ENCODE measurements at regions not wholly inside any gene's neighbourhood (a gene's known extent, or its start where the extent isn't known, plus 50 kb on each side); places are given as distances from the start of the nearest gene placed in this dataset.

DNA sequence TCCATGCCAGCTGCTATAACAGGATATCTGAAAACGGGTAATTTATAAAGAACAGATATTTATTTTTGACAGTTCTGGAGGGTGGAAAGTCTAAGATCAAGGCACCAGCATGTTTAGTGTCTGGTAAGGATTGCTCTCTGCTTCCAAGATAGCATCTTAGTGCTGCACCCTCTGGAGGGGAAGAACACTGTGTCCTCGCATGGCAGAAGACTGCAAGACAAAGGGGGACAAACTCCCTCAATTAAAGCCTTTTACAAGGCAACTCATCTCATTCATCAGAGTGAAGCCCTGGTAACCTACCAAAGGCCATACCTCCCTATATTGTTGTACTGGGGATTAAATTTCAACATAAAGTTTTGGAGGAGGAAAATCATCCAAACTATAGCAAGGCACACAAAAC is 298.9 kb upstream of the EDIL3 start:
- H3K14ac ChIP-seq (ENCODE audit: insufficient read depth, low read length): no peak overlapping the region
- H3K4me3 Mint-ChIP-seq: no peak overlapping the region
- H3K56ac ChIP-seq (ENCODE audit: insufficient read length, low read depth, low read length): no peak overlapping the region
- no peaks in the 10 kb centered on the region for H3K79me1 ChIP-seq (ENCODE audit: insufficient read depth, low read depth, low read length, poor library complexity, severe bottlenecking)
- no peaks in the 10 kb centered on the region for H3K27me3 Mint-ChIP-seq (ENCODE audit: low read depth)
- H4K5ac ChIP-seq (ENCODE audit: insufficient read length, low read depth, low read length): no peak overlapping the region
- no peak overlapping the region for H2BK120ac ChIP-seq (ENCODE audit: low read depth, low read length, poor library complexity, severe bottlenecking)
- H3K27me3 ChIP-seq (ENCODE audit: insufficient read depth, low read length): no peaks in the 10 kb centered on the region
- H3K27ac Mint-ChIP-seq: no peak overlapping the region; a peak in 1 of 7 replicates
- H2BK12ac ChIP-seq (ENCODE audit: insufficient read length, low read depth, low read length): no peak overlapping the region
- H2BK15ac ChIP-seq (ENCODE audit: low read depth, low read length): no peak overlapping the region
- H3K4me1 Mint-ChIP-seq: peaks cover 6 to 15% of the 10 kb centered on the region in 2 experiments
- no peak overlapping the region for H3T11ph ChIP-seq (ENCODE audit: low read length)
- no peaks in the 10 kb centered on the region for H3K9me3 ChIP-seq (ENCODE audit: control insufficient read depth, low read depth, low read length)
- H3K18ac ChIP-seq (ENCODE audit: insufficient read length, low read depth, low read length): no peak overlapping the region
- H3K9ac ChIP-seq (ENCODE audit: extremely low read depth, insufficient read length, low read length): no peak overlapping the region
- WGBS (ENCODE audit: extremely low coverage, insufficient read length, low lambda C conversion rate): no CpG with 5 or more reads among the region's 2 CpGs
- no peaks in the 10 kb centered on the region for H3K4me1 ChIP-seq (ENCODE audit: insufficient read depth, low read length)
- TF ChIP-seq, protein P1, sequence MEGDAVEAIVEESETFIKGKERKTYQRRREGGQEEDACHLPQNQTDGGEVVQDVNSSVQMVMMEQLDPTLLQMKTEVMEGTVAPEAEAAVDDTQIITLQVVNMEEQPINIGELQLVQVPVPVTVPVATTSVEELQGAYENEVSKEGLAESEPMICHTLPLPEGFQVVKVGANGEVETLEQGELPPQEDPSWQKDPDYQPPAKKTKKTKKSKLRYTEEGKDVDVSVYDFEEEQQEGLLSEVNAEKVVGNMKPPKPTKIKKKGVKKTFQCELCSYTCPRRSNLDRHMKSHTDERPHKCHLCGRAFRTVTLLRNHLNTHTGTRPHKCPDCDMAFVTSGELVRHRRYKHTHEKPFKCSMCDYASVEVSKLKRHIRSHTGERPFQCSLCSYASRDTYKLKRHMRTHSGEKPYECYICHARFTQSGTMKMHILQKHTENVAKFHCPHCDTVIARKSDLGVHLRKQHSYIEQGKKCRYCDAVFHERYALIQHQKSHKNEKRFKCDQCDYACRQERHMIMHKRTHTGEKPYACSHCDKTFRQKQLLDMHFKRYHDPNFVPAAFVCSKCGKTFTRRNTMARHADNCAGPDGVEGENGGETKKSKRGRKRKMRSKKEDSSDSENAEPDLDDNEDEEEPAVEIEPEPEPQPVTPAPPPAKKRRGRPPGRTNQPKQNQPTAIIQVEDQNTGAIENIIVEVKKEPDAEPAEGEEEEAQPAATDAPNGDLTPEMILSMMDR (conservative IDR thresholded peaks at IDR 0.05): no peak
- H2AFZ ChIP-seq (ENCODE audit: low read length): no peak overlapping the region
- no peak overlapping the region for H3K27ac ChIP-seq (ENCODE audit: insufficient read length, low read depth, low read length)
- no peaks in the 10 kb centered on the region for H4K20me1 ChIP-seq (ENCODE audit: control insufficient read depth, insufficient read depth, insufficient read length)
- no peak overlapping the region for H4K8ac ChIP-seq (replicated peaks; ENCODE audit: insufficient read length, low read depth, low read length)
- no peak for DNase-seq
- H3K4me2 ChIP-seq (ENCODE audit: insufficient read depth, insufficient read length, low read length): no peak overlapping the region
- H2BK20ac ChIP-seq (ENCODE audit: low read depth, low read length, poor library complexity, severe bottlenecking): no peak overlapping the region
- H3K4ac ChIP-seq (ENCODE audit: low read depth, low read length): no peak overlapping the region
- H2BK5ac ChIP-seq (ENCODE audit: insufficient read length, low read length): no peak overlapping the region
- H3K23ac ChIP-seq (ENCODE audit: insufficient read length, low read depth, low read length): no peak overlapping the region
- no peaks in the 10 kb centered on the region for H3K79me2 ChIP-seq (ENCODE audit: insufficient read depth, low read length)
- H3K9me3 Mint-ChIP-seq: no peaks in the 10 kb centered on the region
- no peak overlapping the region for H4K91ac ChIP-seq (ENCODE audit: insufficient read length, low read depth, low read length)
- H3K36me3 Mint-ChIP-seq (ENCODE audit: insufficient read depth in 1 of 3, low read depth in 3 of 3): no peaks in the 10 kb centered on the region; a peak in 1 of 7 replicates
- H2AK5ac ChIP-seq (ENCODE audit: insufficient read length, low read length): no peak overlapping the region
- no peaks in the 10 kb centered on the region for H3K23me2 ChIP-seq (ENCODE audit: insufficient read length, low read depth, low read length, poor library complexity, severe bottlenecking)
